Left forelimb (tissue), 1 donor: ENCODE measurements at regions not wholly inside any gene's neighbourhood (a gene's known extent, or its start where the extent isn't known, plus 50 kb on each side); places are given as distances from the start of the nearest gene placed in this dataset.
A peak's percentile ranks its signal among the peaks of the same experiment; 100 is the strongest.
"Not testable (repeated sequence)": the region's sequence is repeated elsewhere in the genome, so short reads cannot be mapped to it uniquely, and the experiment has no call there.

Source experiments
- DNase-seq: peaks from one replicate; pipeline ENCODE4 v3.0.0-alpha.2; 2018; ENCODE audit warnings: low spot score

- no peak for DNase-seq
These were observed 126.8 kb upstream of the DMRT1 start for GRCh38 chr9:714675-715074.

- no peak for DNase-seq
These were observed 126.2 kb upstream of the DMRT1 start for GRCh38 chr9:715300-715699.

GRCh38 chr9:715743-716400 lies 125.6 kb upstream of the DMRT1 start:
- no peak for DNase-seq

- DNase-seq = no peak
These were observed 123.8 kb upstream of the DMRT1 start for GRCh38 chr9:717722-718121.

GRCh38 chr9:720239-720881 lies 121.1 kb upstream of the DMRT1 start:
- DNase-seq = no peak

GRCh38 chr9:722388-722980 lies 119.0 kb upstream of the DMRT1 start:
- no peak for DNase-seq

GRCh38 chr9:724461-724860 lies 117.0 kb upstream of the DMRT1 start:
- DNase-seq = not testable (repeated sequence)

- no peak for DNase-seq
These were observed 115.5 kb upstream of the DMRT1 start for GRCh38 chr9:726005-726404.

GRCh38 chr9:727767-728166 lies 113.7 kb upstream of the DMRT1 start:
- DNase-seq = no peak

GRCh38 chr9:728535-728934 lies 113.0 kb upstream of the DMRT1 start:
- no peak for DNase-seq

- DNase-seq = no peak
These were observed 110.0 kb upstream of the DMRT1 start for GRCh38 chr9:731474-731873.

GRCh38 chr9:734831-735511 lies 106.5 kb upstream of the DMRT1 start:
- DNase-seq = no peak

- no peak for DNase-seq
These were observed 103.9 kb upstream of the DMRT1 start for GRCh38 chr9:737400-738120.

- DNase-seq = no peak
These were observed 103.1 kb upstream of the DMRT1 start for GRCh38 chr9:738209-738915.

- no peak for DNase-seq
These were observed 102.1 kb upstream of the DMRT1 start for GRCh38 chr9:739362-739761.

- no peak for DNase-seq
These were observed 101.3 kb upstream of the DMRT1 start for GRCh38 chr9:740221-740620.

GRCh38 chr9:742104-742503 lies 99.4 kb upstream of the DMRT1 start:
- no peak for DNase-seq

GRCh38 chr9:742914-743589 lies 98.4 kb upstream of the DMRT1 start:
- DNase-seq = no peak

- DNase-seq = no peak
These were observed 97.3 kb upstream of the DMRT1 start for GRCh38 chr9:744046-744712.

GRCh38 chr9:744790-745484 lies 96.6 kb upstream of the DMRT1 start:
- peak; percentile 83 for DNase-seq
